SK-N-MC (cell line): ENCODE measurements at regions not wholly inside any gene's neighbourhood (a gene's known extent, or its start where the extent isn't known, plus 50 kb on each side); places are given as distances from the start of the nearest gene placed in this dataset.

Experiments used
- EZH2 ChIP-seq: fragments of 200-600 bp; sonication (generic); IDR thresholded peaks from one replicate; pipeline ENCODE4 v1.6.1; 2017; ENCODE audit warnings: antibody characterized with exemption
- FOXP2 ChIP-seq: optimal IDR thresholded peaks from 2 replicates; pipeline ENCODE3; 2011; ENCODE audit warnings: mild to moderate bottlenecking, moderate library complexity; ENCODE audit not compliant: insufficient read depth; ENCODE audit errors: extremely low read length, control extremely low read depth
- POLR2AphosphoS5 ChIP-seq: IDR thresholded peaks from 2 replicates; pipeline ENCODE4 v1.6.1; 2012; ENCODE audit warnings: mild to moderate bottlenecking, low read depth, low read length, borderline replicate concordance

DNA sequence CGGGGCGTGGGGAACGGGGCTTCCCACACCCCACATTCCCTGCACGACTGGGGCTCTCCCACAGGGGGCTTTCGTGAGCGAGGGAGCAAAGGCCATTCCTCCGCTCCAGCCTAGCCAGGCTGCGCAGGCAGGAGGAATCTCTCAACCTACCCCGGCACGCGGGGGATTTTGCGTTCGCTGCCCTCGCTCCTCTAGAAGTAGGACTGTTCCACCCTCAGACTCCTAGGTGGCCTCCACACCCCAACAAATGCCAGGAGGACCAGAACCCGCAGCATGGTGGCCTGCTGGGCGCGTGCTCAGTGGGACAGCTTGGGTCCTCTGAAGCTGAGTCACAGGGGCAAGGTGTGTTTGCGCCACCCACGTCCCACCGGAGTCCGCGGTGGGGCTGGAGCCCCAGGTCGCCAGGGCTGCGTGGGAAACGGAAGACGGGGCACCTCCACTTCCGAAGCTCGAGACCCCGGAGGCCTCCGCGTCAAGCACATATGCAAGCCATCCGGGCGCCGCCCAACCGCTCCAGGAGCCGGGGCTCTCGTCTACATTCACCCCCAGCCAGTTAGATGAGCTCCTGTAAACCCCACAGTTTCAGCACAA lies 1938.5 kb upstream of the DEFB115 start:
- TF ChIP-seq EZH2 (no peak), POLR2AphosphoS5 (no peak), FOXP2 (no peak)
